PC-3 (cell line): ENCODE measurements at regions not wholly inside any gene's neighbourhood (a gene's known extent, or its start where the extent isn't known, plus 50 kb on each side); places are given as distances from the start of the nearest gene placed in this dataset.

ENCODE experiments used
- CTCF ChIP-seq: fragments of 300-600 bp; sonication (generic); conservative IDR thresholded peaks from 2 replicates; pipeline ENCODE4 v1.5.1; 2017; ENCODE audit warnings: antibody characterized with exemption, low read depth, mild to moderate bottlenecking, low read length
- EZH2 ChIP-seq: fragments of 300-600 bp; sonication (generic); IDR thresholded peaks from one replicate; pipeline ENCODE4 v1.6.1; 2017; ENCODE audit warnings: antibody characterized with exemption, mild to moderate bottlenecking, low read length; ENCODE audit not compliant: unreplicated experiment
- EZH2phosphoT487 ChIP-seq: fragments of 300-600 bp; sonication (generic); IDR thresholded peaks from 2 replicates; pipeline ENCODE4 v1.6.1; 2018; ENCODE audit warnings: mild to moderate bottlenecking, antibody characterized with exemption, low read length, borderline replicate concordance

GRCh38 chr13:47843005-47843404 is 158.1 kb downstream of the SUCLA2 start:
- TF ChIP-seq EZH2phosphoT487 (no peak), EZH2 (no peak), CTCF (no peak)
